ENCODE measurements at regions not wholly inside any gene's neighbourhood (a gene's known extent, or its start where the extent isn't known, plus 50 kb on each side); places are given as distances from the start of the nearest gene placed in this dataset.

GRCh38 chr22:34702279-34702678 lies 363.7 kb upstream of the ISX start:
- TF ChIP-seq, protein P1, sequence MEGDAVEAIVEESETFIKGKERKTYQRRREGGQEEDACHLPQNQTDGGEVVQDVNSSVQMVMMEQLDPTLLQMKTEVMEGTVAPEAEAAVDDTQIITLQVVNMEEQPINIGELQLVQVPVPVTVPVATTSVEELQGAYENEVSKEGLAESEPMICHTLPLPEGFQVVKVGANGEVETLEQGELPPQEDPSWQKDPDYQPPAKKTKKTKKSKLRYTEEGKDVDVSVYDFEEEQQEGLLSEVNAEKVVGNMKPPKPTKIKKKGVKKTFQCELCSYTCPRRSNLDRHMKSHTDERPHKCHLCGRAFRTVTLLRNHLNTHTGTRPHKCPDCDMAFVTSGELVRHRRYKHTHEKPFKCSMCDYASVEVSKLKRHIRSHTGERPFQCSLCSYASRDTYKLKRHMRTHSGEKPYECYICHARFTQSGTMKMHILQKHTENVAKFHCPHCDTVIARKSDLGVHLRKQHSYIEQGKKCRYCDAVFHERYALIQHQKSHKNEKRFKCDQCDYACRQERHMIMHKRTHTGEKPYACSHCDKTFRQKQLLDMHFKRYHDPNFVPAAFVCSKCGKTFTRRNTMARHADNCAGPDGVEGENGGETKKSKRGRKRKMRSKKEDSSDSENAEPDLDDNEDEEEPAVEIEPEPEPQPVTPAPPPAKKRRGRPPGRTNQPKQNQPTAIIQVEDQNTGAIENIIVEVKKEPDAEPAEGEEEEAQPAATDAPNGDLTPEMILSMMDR (IDR thresholded peaks at IDR 0.05 in 2 of 3, conservative IDR thresholded peaks at IDR 0.05 in 1 of 3; ENCODE audit: borderline replicate concordance in 1 of 3, insufficient read depth in 1 of 3, low read depth in 2 of 3, low read length in 2 of 3): no peak
- TF ChIP-seq, protein P2, sequence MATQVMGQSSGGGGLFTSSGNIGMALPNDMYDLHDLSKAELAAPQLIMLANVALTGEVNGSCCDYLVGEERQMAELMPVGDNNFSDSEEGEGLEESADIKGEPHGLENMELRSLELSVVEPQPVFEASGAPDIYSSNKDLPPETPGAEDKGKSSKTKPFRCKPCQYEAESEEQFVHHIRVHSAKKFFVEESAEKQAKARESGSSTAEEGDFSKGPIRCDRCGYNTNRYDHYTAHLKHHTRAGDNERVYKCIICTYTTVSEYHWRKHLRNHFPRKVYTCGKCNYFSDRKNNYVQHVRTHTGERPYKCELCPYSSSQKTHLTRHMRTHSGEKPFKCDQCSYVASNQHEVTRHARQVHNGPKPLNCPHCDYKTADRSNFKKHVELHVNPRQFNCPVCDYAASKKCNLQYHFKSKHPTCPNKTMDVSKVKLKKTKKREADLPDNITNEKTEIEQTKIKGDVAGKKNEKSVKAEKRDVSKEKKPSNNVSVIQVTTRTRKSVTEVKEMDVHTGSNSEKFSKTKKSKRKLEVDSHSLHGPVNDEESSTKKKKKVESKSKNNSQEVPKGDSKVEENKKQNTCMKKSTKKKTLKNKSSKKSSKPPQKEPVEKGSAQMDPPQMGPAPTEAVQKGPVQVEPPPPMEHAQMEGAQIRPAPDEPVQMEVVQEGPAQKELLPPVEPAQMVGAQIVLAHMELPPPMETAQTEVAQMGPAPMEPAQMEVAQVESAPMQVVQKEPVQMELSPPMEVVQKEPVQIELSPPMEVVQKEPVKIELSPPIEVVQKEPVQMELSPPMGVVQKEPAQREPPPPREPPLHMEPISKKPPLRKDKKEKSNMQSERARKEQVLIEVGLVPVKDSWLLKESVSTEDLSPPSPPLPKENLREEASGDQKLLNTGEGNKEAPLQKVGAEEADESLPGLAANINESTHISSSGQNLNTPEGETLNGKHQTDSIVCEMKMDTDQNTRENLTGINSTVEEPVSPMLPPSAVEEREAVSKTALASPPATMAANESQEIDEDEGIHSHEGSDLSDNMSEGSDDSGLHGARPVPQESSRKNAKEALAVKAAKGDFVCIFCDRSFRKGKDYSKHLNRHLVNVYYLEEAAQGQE (IDR thresholded peaks at IDR 0.05; ENCODE audit: low read depth): no peak
- TF ChIP-seq POLR2A (IDR thresholded peaks at IDR 0.05; ENCODE audit: borderline replicate concordance, extremely low read depth, insufficient read depth, insufficient read length) (no peak), YY1 (IDR thresholded peaks at IDR 0.05; ENCODE audit: extremely low read depth, insufficient replicate concordance, low read depth, low read length) (no peak)
